Stomach (tissue), 4 donors: ENCODE measurements at regions not wholly inside any gene's neighbourhood (a gene's known extent, or its start where the extent isn't known, plus 50 kb on each side); places are given as distances from the start of the nearest gene placed in this dataset.

Experiments
- POLR2A ChIP-seq, 4 donors: fragments of 450-650 bp; IDR thresholded peaks; one replicate each; pipeline ENCODE4 v1.6.1; 2016; ENCODE audit warnings: antibody characterized with exemption in 4 of 4, control low read depth in 2 of 4, mild to moderate bottlenecking in 1 of 4, moderate library complexity in 1 of 4
- POLR2AphosphoS5 ChIP-seq, 3 donors: sonication (generic); formaldehyde crosslinking; IDR thresholded peaks; one replicate each; pipeline ENCODE4 v1.6.1; 2016; ENCODE audit warnings: antibody characterized with exemption in 3 of 3
- TF ChIP-seq, protein P1 (sequence below), 7 experiments: fragments of 450-650 bp in 4 of 7; fragments of 200-600 bp in 3 of 7; sonication (generic) in 3 of 7; IDR thresholded peaks; one replicate each; pipeline ENCODE4 v1.5.1; 2016 to 2019; ENCODE audit warnings: antibody characterized with exemption in 7 of 7, control low read depth in 2 of 7, mild to moderate bottlenecking in 1 of 7

DNA sequence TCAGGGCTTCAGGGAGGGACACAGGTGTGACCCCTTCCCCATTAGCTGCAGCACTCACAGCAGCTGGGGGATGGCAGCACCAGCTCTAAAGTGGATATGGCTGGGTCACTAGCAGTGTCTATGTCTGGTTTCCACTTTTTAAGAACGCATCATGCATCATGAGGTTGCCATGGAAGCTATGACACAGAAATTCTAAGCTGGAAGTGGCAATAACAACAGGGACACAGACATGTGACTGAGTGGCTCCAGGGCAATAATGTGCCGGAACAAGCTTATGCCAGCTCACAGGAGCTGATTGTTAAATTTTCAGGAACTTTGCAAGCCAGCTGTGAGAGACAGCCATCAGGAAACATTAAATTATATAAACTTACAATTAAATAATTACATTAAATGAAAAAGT is 51.2 kb upstream of the NFASC start:
- TF ChIP-seq, protein P1, sequence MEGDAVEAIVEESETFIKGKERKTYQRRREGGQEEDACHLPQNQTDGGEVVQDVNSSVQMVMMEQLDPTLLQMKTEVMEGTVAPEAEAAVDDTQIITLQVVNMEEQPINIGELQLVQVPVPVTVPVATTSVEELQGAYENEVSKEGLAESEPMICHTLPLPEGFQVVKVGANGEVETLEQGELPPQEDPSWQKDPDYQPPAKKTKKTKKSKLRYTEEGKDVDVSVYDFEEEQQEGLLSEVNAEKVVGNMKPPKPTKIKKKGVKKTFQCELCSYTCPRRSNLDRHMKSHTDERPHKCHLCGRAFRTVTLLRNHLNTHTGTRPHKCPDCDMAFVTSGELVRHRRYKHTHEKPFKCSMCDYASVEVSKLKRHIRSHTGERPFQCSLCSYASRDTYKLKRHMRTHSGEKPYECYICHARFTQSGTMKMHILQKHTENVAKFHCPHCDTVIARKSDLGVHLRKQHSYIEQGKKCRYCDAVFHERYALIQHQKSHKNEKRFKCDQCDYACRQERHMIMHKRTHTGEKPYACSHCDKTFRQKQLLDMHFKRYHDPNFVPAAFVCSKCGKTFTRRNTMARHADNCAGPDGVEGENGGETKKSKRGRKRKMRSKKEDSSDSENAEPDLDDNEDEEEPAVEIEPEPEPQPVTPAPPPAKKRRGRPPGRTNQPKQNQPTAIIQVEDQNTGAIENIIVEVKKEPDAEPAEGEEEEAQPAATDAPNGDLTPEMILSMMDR (IDR thresholded peaks at IDR 0.05): no peak
- TF ChIP-seq POLR2AphosphoS5 (IDR thresholded peaks at IDR 0.05): no peak
- no peak for TF ChIP-seq POLR2A (IDR thresholded peaks at IDR 0.05)
